ENCODE measurements at regions not wholly inside any gene's neighbourhood (a gene's known extent, or its start where the extent isn't known, plus 50 kb on each side); places are given as distances from the start of the nearest gene placed in this dataset.

DNA sequence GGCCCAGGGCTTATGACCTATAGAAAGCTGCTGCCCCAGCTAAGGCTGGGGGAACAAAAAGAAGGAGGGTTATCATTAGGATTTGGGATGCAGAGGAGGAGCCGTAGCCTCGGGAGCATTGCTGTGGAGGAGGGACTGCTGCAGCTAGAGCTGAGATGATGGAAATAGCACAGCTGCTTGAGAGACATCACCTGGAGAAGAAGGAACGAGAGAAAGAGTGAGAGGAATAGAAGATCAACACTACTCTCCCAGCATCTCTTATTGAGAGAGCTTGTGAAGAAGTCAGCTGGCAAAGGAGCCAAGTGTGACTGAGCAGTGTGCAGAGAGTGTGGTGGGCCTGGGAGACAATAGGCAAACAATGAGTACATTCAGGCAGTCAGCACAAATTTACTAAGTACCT lies 100.7 kb upstream of the PLET1 start:
- no peak for DNase-seq

DNA sequence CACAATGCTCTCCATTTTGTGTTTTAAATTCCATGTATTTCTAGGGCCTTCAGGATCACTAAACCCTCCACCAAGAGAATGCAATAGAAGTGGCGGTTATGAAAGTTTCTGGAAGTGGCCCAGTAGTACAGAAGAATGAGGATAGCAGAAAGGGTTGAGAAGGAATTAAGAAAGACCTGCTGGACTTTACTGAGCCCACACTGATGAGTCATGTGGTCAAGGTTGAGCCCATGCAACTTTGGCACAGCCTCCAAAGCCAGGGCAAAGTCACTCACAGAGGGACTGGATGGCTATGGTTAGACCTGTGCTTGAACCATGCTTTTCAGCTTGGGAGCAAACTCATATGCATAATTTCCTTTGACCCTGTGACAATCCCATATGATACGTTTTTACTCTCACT lies 102.9 kb upstream of the PLET1 start:
- DNase-seq = no peak

GRCh38 chr11:112364962-112365481 lies 104.4 kb upstream of the PLET1 start:
- DNase-seq = no peak

- DNase-seq = no peak
These were observed 105.4 kb upstream of the PLET1 start for GRCh38 chr11:112366012-112366411.

DNA sequence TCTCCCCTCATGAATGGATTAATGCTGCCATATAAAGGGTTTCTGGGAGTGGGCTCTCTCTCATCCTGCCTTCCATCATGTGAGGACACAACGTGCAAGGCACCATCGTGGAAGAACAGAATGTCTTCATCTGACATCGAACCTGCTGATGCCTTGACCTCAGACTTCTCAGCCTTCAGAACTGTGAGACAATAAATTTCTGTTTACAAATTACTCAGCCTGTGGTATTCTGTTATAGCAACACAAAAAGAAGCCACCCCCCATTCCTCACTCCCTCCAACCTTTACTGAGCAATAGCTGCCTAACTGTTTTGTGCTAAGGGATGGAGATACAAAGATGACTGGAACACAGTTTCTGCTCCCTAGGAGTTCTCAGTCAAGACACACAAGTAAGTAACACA lies 106.1 kb upstream of the PLET1 start:
- DNase-seq = no peak

DNA sequence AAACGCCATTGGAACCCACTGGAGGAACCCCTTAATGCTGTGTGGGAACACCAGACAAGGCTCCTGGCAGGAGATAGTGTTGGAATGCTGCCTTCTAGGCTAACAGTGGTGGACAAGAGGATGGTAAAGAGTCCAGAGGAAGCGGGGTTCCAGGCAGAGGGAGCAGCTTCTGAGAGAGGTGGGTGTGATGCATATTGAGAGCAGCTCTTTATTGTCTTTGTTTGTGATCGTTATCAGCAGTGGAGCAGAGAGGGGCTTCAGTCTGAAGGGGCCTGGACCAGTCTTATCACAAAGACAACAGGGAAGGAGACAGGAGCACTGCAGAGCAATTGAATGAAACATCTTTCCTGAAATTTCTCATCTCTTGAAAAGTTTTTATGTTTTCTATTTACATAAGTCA lies 106.8 kb upstream of the PLET1 start:
- DNase-seq = no peak

DNA sequence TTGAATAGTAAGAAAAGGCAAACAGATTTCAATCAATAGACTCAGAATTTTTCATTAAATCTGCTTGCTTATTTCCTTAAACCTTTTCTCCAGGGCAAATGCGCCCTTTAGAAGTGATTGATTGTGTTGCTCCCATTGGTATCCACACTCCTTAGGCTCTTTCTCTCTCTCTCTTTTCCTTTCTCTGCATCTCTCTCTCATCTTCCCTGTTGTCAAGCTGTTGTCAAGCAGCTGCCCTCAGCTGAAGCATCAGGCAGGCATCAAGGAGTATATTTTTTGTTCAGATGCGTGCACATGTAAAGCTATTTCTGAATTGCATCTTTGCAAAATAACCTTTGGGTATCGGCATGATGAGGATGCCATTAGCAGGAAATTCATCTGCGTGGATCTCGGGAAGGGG lies 107.2 kb upstream of the PLET1 start:
- DNase-seq = no peak

GRCh38 chr11:112368381-112368780 lies 107.7 kb upstream of the PLET1 start:
- no peak for DNase-seq

- DNase-seq = no peak
These were observed 108.7 kb upstream of the PLET1 start for GRCh38 chr11:112369374-112369773.

- no peak for DNase-seq
These were observed 109.3 kb upstream of the PLET1 start for GRCh38 chr11:112369916-112370315.

DNA sequence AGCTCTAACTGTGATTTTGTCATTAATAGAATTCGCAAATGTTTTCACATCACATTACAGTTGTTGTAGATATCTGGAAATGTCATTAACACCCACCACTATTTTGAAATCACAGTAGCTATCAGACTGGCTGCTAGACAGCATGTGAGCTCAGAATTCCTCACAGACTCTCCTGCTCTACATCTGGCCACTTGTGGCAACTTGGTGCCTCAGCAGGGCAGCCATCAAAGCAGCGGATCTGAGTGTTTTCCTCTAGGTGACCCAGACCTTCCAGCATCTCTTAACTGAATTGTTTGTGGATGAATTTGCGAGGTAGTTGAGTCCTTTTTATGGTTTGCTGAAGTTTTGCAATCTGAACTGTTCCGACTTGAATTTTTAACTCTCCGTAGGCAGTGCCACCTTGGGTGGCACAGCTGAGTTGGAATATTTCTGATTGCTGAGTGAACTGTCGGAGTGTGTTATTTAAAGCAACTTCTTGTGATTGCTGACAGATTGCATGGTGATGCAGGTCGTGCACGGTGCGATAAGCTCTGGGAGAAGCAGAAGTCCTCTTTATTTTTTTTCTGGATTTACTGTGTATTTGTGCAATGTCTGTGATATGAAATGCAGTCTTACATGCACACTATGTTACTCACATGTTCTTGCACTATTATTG lies 114.0 kb upstream of the PLET1 start:
- DNase-seq = no peak

DNA sequence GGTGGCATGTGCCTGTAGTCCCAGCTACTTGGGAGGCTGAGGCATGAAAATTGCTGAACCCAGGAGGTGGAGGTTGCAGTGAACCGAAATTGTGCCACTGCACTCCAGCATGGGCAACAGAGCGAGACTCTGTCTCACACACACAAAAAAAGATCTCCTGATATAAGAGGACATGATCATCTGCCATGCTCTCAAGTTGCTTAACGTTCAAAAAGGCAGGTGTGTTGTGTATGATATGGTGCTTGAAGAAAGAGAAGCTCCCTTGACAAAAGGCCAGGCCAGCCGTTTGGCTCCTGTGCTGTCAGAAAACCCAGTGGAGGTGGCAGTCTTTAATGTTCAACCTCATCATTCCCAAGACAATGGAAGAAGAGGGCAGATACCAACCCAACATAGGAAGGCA lies 117.3 kb upstream of the PLET1 start:
- DNase-seq = no peak

- DNase-seq = no peak
These were observed 119.8 kb upstream of the PLET1 start for GRCh38 chr11:112380464-112380863.

- no peak for DNase-seq
These were observed 120.9 kb upstream of the PLET1 start for GRCh38 chr11:112381578-112381977.

- DNase-seq = no peak
These were observed 121.9 kb upstream of the PLET1 start for GRCh38 chr11:112382561-112382960.

- DNase-seq = no peak
These were observed 127.8 kb upstream of the PLET1 start for GRCh38 chr11:112388496-112388895.

- no peak for DNase-seq
These were observed 130.4 kb upstream of the PLET1 start for GRCh38 chr11:112391086-112391485.

GRCh38 chr11:112392904-112393303 lies 132.2 kb upstream of the PLET1 start:
- no peak for DNase-seq

- DNase-seq = no peak
These were observed 133.6 kb upstream of the PLET1 start for GRCh38 chr11:112394304-112394703.

GRCh38 chr11:112396076-112396475 lies 135.4 kb upstream of the PLET1 start:
- DNase-seq = no peak

DNA sequence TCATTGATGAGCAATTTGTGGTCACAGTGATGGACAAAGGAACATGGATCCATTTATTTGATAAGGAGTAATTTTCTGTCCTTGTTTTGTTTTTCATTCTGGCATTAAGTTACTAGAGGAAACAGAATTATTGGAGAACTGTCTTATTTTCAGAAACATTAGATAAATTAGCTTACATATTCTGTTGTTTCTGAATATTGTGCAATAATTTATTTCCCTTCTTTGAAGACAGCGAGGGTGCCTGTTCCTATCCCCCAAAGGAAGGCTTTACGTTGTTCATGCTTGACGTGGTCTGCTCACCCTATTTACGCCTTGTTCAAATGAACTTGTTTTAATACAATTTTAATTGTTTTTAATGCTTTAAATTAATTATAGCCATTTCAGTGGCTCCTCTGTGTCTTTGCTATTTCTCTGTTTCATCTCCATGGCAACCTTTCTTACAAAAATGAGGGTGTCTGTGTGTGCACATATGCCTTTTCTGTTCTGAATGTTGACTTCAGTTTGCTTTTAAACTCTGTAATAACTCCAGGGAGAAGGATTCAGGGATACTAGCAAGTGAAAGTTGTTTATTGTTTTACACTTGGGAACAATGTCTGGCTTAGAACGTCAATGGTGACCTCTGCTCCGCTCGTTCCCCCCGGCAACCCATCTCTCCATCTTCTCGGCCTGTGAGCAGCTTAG lies 138.3 kb upstream of the PLET1 start:
- DNase-seq = no peak

GRCh38 chr11:112400476-112401014 lies 139.9 kb upstream of the PLET1 start:
- no peak for DNase-seq

- no peak for DNase-seq
These were observed 140.5 kb upstream of the PLET1 start for GRCh38 chr11:112401036-112401769.

GRCh38 chr11:112403432-112403831 lies 142.8 kb upstream of the PLET1 start:
- DNase-seq = no peak
